ENCODE measurements at regions not wholly inside any gene's neighbourhood (a gene's known extent, or its start where the extent isn't known, plus 50 kb on each side); places are given as distances from the start of the nearest gene placed in this dataset.

GRCh38 chr5:114310666-114311065 lies 51.2 kb upstream of the KCNN2 start:
- TF ChIP-seq GABPA (IDR thresholded peaks at IDR 0.05; ENCODE audit: low read depth) (no peak), POLR2AphosphoS5 (IDR thresholded peaks at IDR 0.05; ENCODE audit: low read depth) (no peak), REST (IDR thresholded peaks at IDR 0.05; ENCODE audit: insufficient replicate concordance, low read depth) (no peak), CTCF (IDR thresholded peaks at IDR 0.05; ENCODE audit: insufficient read depth, low read length) (no peak), SPI1 (IDR thresholded peaks at IDR 0.05; ENCODE audit: borderline replicate concordance, low read depth) (no peak)
- Histone ChIP-seq H3K27me3 (ENCODE audit: insufficient read depth, poor library complexity, severe bottlenecking) (no peaks in the 10 kb centered on the region), H3K4me3 (replicated peaks; ENCODE audit: insufficient read depth, low read length) (no peak overlapping the region), H3K27ac (replicated peaks) (no peak overlapping the region)
- no peak for DNase-seq (ENCODE audit: low read depth in 1 of 2, low spot score in 1 of 2)

- H3K27me3 ChIP-seq (ENCODE audit: insufficient read depth, poor library complexity, severe bottlenecking), result no peaks in the 10 kb centered on the region
- no peak overlapping the region for H3K4me3 ChIP-seq (replicated peaks; ENCODE audit: insufficient read depth, low read length)
- TF ChIP-seq SPI1 (IDR thresholded peaks at IDR 0.05; ENCODE audit: borderline replicate concordance, low read depth), result no peak
- no peak for TF ChIP-seq REST (IDR thresholded peaks at IDR 0.05; ENCODE audit: insufficient replicate concordance, low read depth)
- TF ChIP-seq CTCF (IDR thresholded peaks at IDR 0.05; ENCODE audit: insufficient read depth, low read length), result no peak
- TF ChIP-seq POLR2AphosphoS5 (IDR thresholded peaks at IDR 0.05; ENCODE audit: low read depth), result no peak
- no peak for TF ChIP-seq GABPA (IDR thresholded peaks at IDR 0.05; ENCODE audit: low read depth)
- no peak overlapping the region for H3K27ac ChIP-seq (replicated peaks)
- no peak for DNase-seq (ENCODE audit: low read depth in 1 of 2, low spot score in 1 of 2)
Observed at GRCh38 chr5:114311281-114311680, 50.6 kb upstream of the KCNN2 start.

- no peak overlapping the region for H3K4me3 ChIP-seq (replicated peaks; ENCODE audit: insufficient read depth, low read length)
- no peak for DNase-seq (ENCODE audit: low read depth in 1 of 2, low spot score in 1 of 2)
- no peak overlapping the region for H3K27ac ChIP-seq (replicated peaks)
- no peaks in the 10 kb centered on the region for H3K27me3 ChIP-seq (ENCODE audit: insufficient read depth, poor library complexity, severe bottlenecking)
- TF ChIP-seq POLR2AphosphoS5 (IDR thresholded peaks at IDR 0.05; ENCODE audit: low read depth) (no peak), GABPA (IDR thresholded peaks at IDR 0.05; ENCODE audit: low read depth) (no peak), SPI1 (IDR thresholded peaks at IDR 0.05; ENCODE audit: borderline replicate concordance, low read depth) (no peak)
Observed at GRCh38 chr5:114311968-114312367, 49.9 kb upstream of the KCNN2 start.

All from HL-60 (cell line).